Endothelial cell (in vitro differentiated cells): ENCODE measurements at regions not wholly inside any gene's neighbourhood (a gene's known extent, or its start where the extent isn't known, plus 50 kb on each side); places are given as distances from the start of the nearest gene placed in this dataset.

ENCODE experiments used
- DNase-seq: peaks from one replicate; pipeline ENCODE4 v3.0.0; 2021; ENCODE audit warnings: low spot score
- H3K27ac Mint-ChIP-seq: one replicate; pipeline ENCODE4 v1.8.0; 2021; ENCODE audit warnings: mixed read lengths, inconsistent platforms; ENCODE audit not compliant: unreplicated experiment
- H3K27me3 Mint-ChIP-seq: one replicate; pipeline ENCODE4 v1.8.0; 2021; ENCODE audit warnings: mild to moderate bottlenecking, moderate library complexity, mixed read lengths, inconsistent platforms; ENCODE audit not compliant: unreplicated experiment
- H3K36me3 Mint-ChIP-seq: one replicate; pipeline ENCODE4 v1.8.0; 2021; ENCODE audit warnings: mild to moderate bottlenecking, low read depth, mixed read lengths, inconsistent platforms; ENCODE audit not compliant: unreplicated experiment
- H3K4me1 Mint-ChIP-seq: one replicate; pipeline ENCODE4 v1.8.0; 2021; ENCODE audit warnings: mild to moderate bottlenecking, mixed read lengths, inconsistent platforms; ENCODE audit not compliant: unreplicated experiment
- H3K4me3 Mint-ChIP-seq: one replicate; pipeline ENCODE4 v1.8.0; 2021; ENCODE audit warnings: mild to moderate bottlenecking, mixed read lengths, inconsistent platforms; ENCODE audit not compliant: unreplicated experiment
- H3K9me3 Mint-ChIP-seq: one replicate; pipeline ENCODE4 v1.8.0; 2021; ENCODE audit warnings: mixed read lengths, inconsistent platforms; ENCODE audit not compliant: unreplicated experiment
- TF ChIP-seq, protein P1 (sequence below): fragments of 200-600 bp; sonication (generic); IDR thresholded peaks from one replicate; pipeline ENCODE4 v1.5.0; 2021; ENCODE audit warnings: antibody characterized with exemption; ENCODE audit not compliant: unreplicated experiment

DNA sequence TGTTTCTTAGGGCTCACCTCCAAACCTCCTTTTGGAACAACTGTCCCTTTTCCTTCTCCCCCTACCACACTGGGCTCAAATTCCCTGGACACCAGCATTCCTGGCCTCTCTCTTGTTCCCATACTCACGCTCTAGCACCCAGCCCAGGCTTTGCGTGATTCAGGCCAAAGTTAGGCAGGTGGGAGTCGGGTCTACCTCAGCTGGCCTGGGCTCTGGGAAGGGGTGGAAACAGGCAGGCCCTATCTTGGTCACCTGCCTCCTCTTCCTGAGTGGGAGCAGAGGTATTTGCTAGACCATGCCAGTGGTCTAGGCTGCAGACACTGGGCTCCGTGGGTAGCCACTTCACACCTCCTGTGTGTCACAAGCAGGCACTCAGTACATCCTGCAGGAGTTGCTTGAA, 211.1 kb upstream of the MAMLD1 start:
- Mint-ChIP-seq H3K4me1 (no peaks in the 10 kb centered on the region), H3K4me3 (no peak overlapping the region), H3K27ac (no peak overlapping the region), H3K9me3 (no peaks in the 10 kb centered on the region), H3K36me3 (no peaks in the 10 kb centered on the region), H3K27me3 (peaks cover 2% of the 10 kb centered on the region)
- no peak for DNase-seq
- TF ChIP-seq, protein P1, sequence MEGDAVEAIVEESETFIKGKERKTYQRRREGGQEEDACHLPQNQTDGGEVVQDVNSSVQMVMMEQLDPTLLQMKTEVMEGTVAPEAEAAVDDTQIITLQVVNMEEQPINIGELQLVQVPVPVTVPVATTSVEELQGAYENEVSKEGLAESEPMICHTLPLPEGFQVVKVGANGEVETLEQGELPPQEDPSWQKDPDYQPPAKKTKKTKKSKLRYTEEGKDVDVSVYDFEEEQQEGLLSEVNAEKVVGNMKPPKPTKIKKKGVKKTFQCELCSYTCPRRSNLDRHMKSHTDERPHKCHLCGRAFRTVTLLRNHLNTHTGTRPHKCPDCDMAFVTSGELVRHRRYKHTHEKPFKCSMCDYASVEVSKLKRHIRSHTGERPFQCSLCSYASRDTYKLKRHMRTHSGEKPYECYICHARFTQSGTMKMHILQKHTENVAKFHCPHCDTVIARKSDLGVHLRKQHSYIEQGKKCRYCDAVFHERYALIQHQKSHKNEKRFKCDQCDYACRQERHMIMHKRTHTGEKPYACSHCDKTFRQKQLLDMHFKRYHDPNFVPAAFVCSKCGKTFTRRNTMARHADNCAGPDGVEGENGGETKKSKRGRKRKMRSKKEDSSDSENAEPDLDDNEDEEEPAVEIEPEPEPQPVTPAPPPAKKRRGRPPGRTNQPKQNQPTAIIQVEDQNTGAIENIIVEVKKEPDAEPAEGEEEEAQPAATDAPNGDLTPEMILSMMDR: no peak

- Mint-ChIP-seq H3K4me1 (no peaks in the 10 kb centered on the region), H3K4me3 (no peak overlapping the region), H3K27ac (no peak overlapping the region), H3K27me3 (peaks cover 2% of the 10 kb centered on the region), H3K9me3 (no peaks in the 10 kb centered on the region), H3K36me3 (no peaks in the 10 kb centered on the region)
- DNase-seq: no peak
- TF ChIP-seq, protein P1: no peak
Observed at GRCh38 chrX:150152546-150152945, 210.6 kb upstream of the MAMLD1 start.

DNA sequence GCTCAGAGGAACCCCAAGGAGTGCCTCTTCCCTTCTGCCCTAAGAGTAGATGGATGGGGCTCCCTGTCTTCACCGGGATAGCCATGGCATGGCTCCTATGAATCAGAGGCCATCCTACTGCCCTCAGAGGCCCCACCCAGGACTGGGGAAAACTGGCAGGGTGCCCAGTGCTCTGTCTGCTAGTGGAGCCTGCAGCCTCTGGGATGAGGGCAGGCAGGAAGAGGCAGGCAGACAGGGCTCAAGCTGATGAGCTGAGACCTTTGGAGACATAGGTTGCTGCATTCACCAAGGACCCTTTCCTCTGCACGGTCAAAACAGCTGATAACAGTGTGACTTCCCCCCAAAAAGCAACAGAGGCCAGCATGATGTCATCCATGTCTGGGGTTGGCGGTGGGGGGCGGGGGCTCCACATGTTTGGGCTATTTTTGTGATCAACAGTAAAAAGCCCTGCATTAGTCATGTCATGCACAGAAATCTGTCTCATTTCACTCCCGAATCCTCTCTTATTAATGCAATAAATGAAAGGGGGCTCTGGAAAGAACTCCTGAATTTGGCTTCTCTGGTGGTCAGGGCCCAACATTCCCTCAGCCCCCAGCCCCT, 207.6 kb upstream of the MAMLD1 start:
- Mint-ChIP-seq H3K27ac (no peak overlapping the region), H3K27me3 (peaks cover 2% of the 10 kb centered on the region), H3K9me3 (no peaks in the 10 kb centered on the region), H3K36me3 (no peaks in the 10 kb centered on the region), H3K4me3 (no peak overlapping the region), H3K4me1 (no peaks in the 10 kb centered on the region)
- no peak for DNase-seq
- TF ChIP-seq, protein P1: no peak

- no peak for DNase-seq
- Mint-ChIP-seq H3K4me1 (no peaks in the 10 kb centered on the region), H3K9me3 (no peaks in the 10 kb centered on the region), H3K27ac (no peak overlapping the region), H3K27me3 (peaks cover 2% of the 10 kb centered on the region), H3K36me3 (no peaks in the 10 kb centered on the region), H3K4me3 (no peak overlapping the region)
- TF ChIP-seq, protein P1: no peak
Observed at GRCh38 chrX:150156615-150157014, 206.5 kb upstream of the MAMLD1 start.

DNA sequence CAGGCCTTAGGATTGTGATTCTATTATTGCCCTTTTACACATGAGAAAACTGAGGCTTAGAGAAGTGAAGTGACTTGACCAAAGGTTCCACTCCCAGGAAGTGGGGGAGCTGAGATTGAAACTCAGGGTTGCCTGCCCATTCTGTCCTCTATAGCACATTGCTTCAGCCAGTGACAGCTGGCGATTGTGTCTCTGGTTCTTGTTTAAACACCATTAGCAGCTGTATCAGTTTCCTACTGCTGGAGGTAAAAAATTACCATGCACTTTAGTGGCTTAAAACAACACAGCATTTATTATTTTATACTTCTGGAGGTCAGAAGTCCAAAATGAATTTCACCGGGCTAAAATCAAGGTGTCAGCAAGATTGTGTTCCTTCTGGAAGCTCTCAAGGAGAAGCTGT, 205.8 kb upstream of the MAMLD1 start:
- no peak for DNase-seq
- H3K4me1 Mint-ChIP-seq: no peaks in the 10 kb centered on the region
- no peaks in the 10 kb centered on the region for H3K27me3 Mint-ChIP-seq
- H3K27ac Mint-ChIP-seq: no peak overlapping the region
- TF ChIP-seq, protein P1: no peak
- no peak overlapping the region for H3K4me3 Mint-ChIP-seq
- no peaks in the 10 kb centered on the region for H3K36me3 Mint-ChIP-seq
- H3K9me3 Mint-ChIP-seq: no peaks in the 10 kb centered on the region
